Glutamatergic neuron (in vitro differentiated cells): ENCODE measurements at regions not wholly inside any gene's neighbourhood (a gene's known extent, or its start where the extent isn't known, plus 50 kb on each side); places are given as distances from the start of the nearest gene placed in this dataset.

Experiments used
- DNase-seq: peaks from one replicate; pipeline ENCODE4 v3.0.0; 2022
- H3K27ac Mint-ChIP-seq: one replicate; pipeline ENCODE4 v1.8.0; 2020; ENCODE audit warnings: mild to moderate bottlenecking, mixed read lengths, inconsistent platforms; ENCODE audit not compliant: unreplicated experiment
- H3K27me3 Mint-ChIP-seq: one replicate; pipeline ENCODE4 v1.8.0; 2020; ENCODE audit warnings: mild to moderate bottlenecking, moderate library complexity, mixed read lengths, inconsistent platforms; ENCODE audit not compliant: unreplicated experiment
- H3K36me3 Mint-ChIP-seq: one replicate; pipeline ENCODE4 v1.8.0; 2020; ENCODE audit warnings: mild to moderate bottlenecking, mixed read lengths, inconsistent platforms; ENCODE audit not compliant: unreplicated experiment
- H3K4me1 Mint-ChIP-seq: one replicate; pipeline ENCODE4 v1.8.0; 2020; ENCODE audit warnings: mild to moderate bottlenecking, low read depth, mixed read lengths, inconsistent platforms; ENCODE audit not compliant: unreplicated experiment
- H3K4me3 Mint-ChIP-seq: one replicate; pipeline ENCODE4 v1.8.0; 2020; ENCODE audit warnings: mild to moderate bottlenecking, mixed read lengths, inconsistent platforms; ENCODE audit not compliant: unreplicated experiment
- H3K9me3 Mint-ChIP-seq: one replicate; pipeline ENCODE4 v1.8.0; 2020; ENCODE audit warnings: mild to moderate bottlenecking, moderate library complexity, mixed read lengths, inconsistent platforms; ENCODE audit not compliant: unreplicated experiment
- CTCF ChIP-seq: fragments of 200-600 bp; sonication (generic); IDR thresholded peaks from one replicate; pipeline ENCODE4 v1.5.0; 2021; ENCODE audit not compliant: partially characterized antibody, unreplicated experiment

GRCh38 chr10:2019803-2020202, 282.5 kb upstream of the ADARB2 start:
- Mint-ChIP-seq H3K27ac (no peak overlapping the region), H3K27me3 (no peaks in the 10 kb centered on the region), H3K36me3 (no peaks in the 10 kb centered on the region), H3K9me3 (peaks cover 3% of the 10 kb centered on the region), H3K4me3 (no peak overlapping the region), H3K4me1 (no peaks in the 10 kb centered on the region)
- no peak for TF ChIP-seq CTCF
- DNase-seq = no peak

- Mint-ChIP-seq H3K4me3 (no peak overlapping the region), H3K27me3 (no peaks in the 10 kb centered on the region), H3K27ac (no peak overlapping the region), H3K9me3 (peaks cover 3% of the 10 kb centered on the region), H3K4me1 (no peaks in the 10 kb centered on the region), H3K36me3 (no peaks in the 10 kb centered on the region)
- DNase-seq = no peak
- no peak for TF ChIP-seq CTCF
Measured at GRCh38 chr10:2019281-2019680, 282.0 kb upstream of the ADARB2 start.

- Mint-ChIP-seq H3K27me3 (no peaks in the 10 kb centered on the region), H3K4me3 (no peak overlapping the region), H3K27ac (no peak overlapping the region), H3K36me3 (no peaks in the 10 kb centered on the region), H3K4me1 (peaks cover 3% of the 10 kb centered on the region), H3K9me3 (no peaks in the 10 kb centered on the region)
- no peak for DNase-seq
- TF ChIP-seq CTCF = no peak
Measured at GRCh38 chr10:2014541-2014940, 277.2 kb upstream of the ADARB2 start.

GRCh38 chr10:2012209-2012608, 274.9 kb upstream of the ADARB2 start:
- TF ChIP-seq CTCF = no peak
- peaks cover 3% of the 10 kb centered on the region for H3K4me1 Mint-ChIP-seq
- no peak overlapping the region for H3K4me3 Mint-ChIP-seq
- no peak for DNase-seq
- no peaks in the 10 kb centered on the region for H3K9me3 Mint-ChIP-seq
- no peak overlapping the region for H3K27ac Mint-ChIP-seq
- no peaks in the 10 kb centered on the region for H3K27me3 Mint-ChIP-seq
- peaks cover 5% of the 10 kb centered on the region for H3K36me3 Mint-ChIP-seq

- Mint-ChIP-seq H3K27ac (no peak overlapping the region), H3K27me3 (no peaks in the 10 kb centered on the region), H3K9me3 (no peaks in the 10 kb centered on the region), H3K4me3 (no peak overlapping the region), H3K4me1 (peaks cover 3% of the 10 kb centered on the region), H3K36me3 (peaks cover 5% of the 10 kb centered on the region)
- TF ChIP-seq CTCF = no peak
- DNase-seq = no peak
Measured at GRCh38 chr10:2011106-2011716, 273.9 kb upstream of the ADARB2 start.
